ENCODE measurements at regions not wholly inside any gene's neighbourhood (a gene's known extent, or its start where the extent isn't known, plus 50 kb on each side); places are given as distances from the start of the nearest gene placed in this dataset.

DNA sequence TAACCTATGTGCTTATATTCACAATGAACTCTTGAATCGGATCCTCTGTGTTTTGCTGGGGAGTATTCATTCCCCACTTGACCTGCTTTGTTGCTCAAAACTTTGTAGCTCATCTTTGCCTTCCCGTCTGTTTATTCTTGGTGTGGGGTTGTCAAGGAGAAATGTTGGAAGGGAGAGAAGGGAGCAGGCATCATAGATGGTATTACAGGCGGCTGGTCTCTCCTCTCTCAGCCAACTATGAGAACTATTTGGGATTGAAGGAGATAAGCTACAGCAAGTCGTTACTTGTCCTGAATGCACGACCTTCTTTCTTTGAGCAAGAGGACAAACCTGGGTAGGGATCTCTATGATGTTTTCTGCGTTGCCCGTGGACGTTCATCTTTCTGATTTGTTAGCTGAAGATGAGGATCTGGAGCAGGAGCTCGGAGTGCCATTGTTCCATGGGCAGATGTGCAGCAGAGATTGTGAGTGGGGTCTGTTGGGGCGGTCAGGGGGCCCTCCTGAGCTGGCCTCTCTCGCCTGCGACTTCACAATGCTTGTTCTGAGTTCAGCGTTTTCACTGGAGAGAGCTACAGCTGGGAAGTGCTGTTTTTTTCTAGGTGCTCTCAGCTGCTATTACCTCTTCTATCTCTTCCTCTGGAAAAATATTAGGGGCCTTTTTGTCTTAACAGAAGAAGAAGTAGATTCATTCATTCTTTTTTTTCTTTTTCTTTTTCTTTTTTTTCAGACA is 126.9 kb upstream of the KLF6 start:
- no peak for DNase-seq (ENCODE audit: extremely low spot score, unreplicated experiment)

DNA sequence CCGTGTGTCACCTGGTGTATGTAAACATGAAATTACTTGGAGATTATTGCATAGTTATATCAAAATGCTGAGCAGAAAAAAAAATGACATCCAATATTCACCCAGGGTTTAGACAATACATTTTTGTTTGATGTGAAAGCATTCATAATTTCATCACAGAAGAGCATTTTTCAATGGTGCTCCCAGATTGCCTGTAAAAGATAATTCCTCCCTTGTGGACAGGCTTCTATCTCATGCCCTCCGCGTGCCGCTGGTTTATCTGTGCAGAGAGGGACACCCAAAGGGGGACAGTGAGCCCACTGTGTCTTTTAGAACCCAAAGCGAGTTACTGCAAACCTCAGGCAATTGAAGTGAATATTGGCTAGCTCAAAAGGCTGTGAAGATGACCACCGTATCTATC is 126.2 kb upstream of the KLF6 start:
- H3K4me1 Mint-ChIP-seq (ENCODE audit: unreplicated experiment): peaks cover 12% of the 10 kb centered on the region
- H3K9me3 Mint-ChIP-seq (ENCODE audit: unreplicated experiment): no peaks in the 10 kb centered on the region
- no peaks in the 10 kb centered on the region for H3K27me3 Mint-ChIP-seq (ENCODE audit: unreplicated experiment)
- no peak for DNase-seq (ENCODE audit: extremely low spot score, unreplicated experiment)
- TF ChIP-seq, protein P1, sequence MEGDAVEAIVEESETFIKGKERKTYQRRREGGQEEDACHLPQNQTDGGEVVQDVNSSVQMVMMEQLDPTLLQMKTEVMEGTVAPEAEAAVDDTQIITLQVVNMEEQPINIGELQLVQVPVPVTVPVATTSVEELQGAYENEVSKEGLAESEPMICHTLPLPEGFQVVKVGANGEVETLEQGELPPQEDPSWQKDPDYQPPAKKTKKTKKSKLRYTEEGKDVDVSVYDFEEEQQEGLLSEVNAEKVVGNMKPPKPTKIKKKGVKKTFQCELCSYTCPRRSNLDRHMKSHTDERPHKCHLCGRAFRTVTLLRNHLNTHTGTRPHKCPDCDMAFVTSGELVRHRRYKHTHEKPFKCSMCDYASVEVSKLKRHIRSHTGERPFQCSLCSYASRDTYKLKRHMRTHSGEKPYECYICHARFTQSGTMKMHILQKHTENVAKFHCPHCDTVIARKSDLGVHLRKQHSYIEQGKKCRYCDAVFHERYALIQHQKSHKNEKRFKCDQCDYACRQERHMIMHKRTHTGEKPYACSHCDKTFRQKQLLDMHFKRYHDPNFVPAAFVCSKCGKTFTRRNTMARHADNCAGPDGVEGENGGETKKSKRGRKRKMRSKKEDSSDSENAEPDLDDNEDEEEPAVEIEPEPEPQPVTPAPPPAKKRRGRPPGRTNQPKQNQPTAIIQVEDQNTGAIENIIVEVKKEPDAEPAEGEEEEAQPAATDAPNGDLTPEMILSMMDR (IDR thresholded peaks at IDR 0.05): no peak
- no peaks in the 10 kb centered on the region for H3K36me3 Mint-ChIP-seq (ENCODE audit: unreplicated experiment)
- H3K27ac Mint-ChIP-seq (ENCODE audit: unreplicated experiment): no peak overlapping the region
- H3K4me3 Mint-ChIP-seq (ENCODE audit: unreplicated experiment): no peak overlapping the region

More for the DNA sequence above, 126.9 kb upstream of the KLF6 start:
- H3K36me3 Mint-ChIP-seq (ENCODE audit: unreplicated experiment): no peaks in the 10 kb centered on the region
- H3K27me3 Mint-ChIP-seq (ENCODE audit: unreplicated experiment): no peaks in the 10 kb centered on the region
- TF ChIP-seq, protein P1 (IDR thresholded peaks at IDR 0.05): no peak
- no peak overlapping the region for H3K4me3 Mint-ChIP-seq (ENCODE audit: unreplicated experiment)
- H3K27ac Mint-ChIP-seq (ENCODE audit: unreplicated experiment): no peak overlapping the region
- H3K4me1 Mint-ChIP-seq (ENCODE audit: unreplicated experiment): peaks cover 6% of the 10 kb centered on the region
- H3K9me3 Mint-ChIP-seq (ENCODE audit: unreplicated experiment): no peaks in the 10 kb centered on the region

DNA sequence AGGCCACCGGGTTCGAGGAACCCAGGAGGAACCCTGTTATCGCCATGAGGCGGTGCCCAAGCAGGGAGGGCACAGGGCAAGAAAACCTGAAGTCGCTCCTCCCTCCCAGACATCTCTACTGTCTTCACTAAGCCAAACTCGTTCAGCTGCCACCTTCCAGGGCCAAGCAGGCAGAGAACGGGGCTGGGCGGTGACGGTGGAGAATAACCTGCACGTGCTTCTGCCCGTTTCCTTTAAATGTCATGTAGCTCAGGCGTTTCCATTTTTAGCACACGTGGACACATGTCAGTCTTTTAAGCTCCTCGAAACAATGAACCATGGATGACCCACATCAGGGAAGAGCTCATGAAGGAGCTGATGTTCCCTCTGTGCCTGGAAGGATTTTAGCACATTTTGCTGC is 124.3 kb upstream of the KLF6 start:
- Mint-ChIP-seq H3K4me1 (ENCODE audit: unreplicated experiment) (peaks cover 14% of the 10 kb centered on the region), H3K4me3 (ENCODE audit: unreplicated experiment) (no peak overlapping the region), H3K36me3 (ENCODE audit: unreplicated experiment) (no peaks in the 10 kb centered on the region), H3K27me3 (ENCODE audit: unreplicated experiment) (no peaks in the 10 kb centered on the region), H3K9me3 (ENCODE audit: unreplicated experiment) (no peaks in the 10 kb centered on the region), H3K27ac (ENCODE audit: unreplicated experiment) (no peak overlapping the region)
- DNase-seq (ENCODE audit: extremely low spot score, unreplicated experiment): no peak
- TF ChIP-seq, protein P1 (IDR thresholded peaks at IDR 0.05): no peak

- no peaks in the 10 kb centered on the region for H3K36me3 Mint-ChIP-seq (ENCODE audit: unreplicated experiment)
- DNase-seq (ENCODE audit: extremely low spot score, unreplicated experiment): no peak
- no peaks in the 10 kb centered on the region for H3K27me3 Mint-ChIP-seq (ENCODE audit: unreplicated experiment)
- TF ChIP-seq, protein P1 (IDR thresholded peaks at IDR 0.05): no peak
- no peak overlapping the region for H3K27ac Mint-ChIP-seq (ENCODE audit: unreplicated experiment)
- H3K9me3 Mint-ChIP-seq (ENCODE audit: unreplicated experiment): no peaks in the 10 kb centered on the region
- no peak overlapping the region for H3K4me3 Mint-ChIP-seq (ENCODE audit: unreplicated experiment)
- peaks cover 14% of the 10 kb centered on the region for H3K4me1 Mint-ChIP-seq (ENCODE audit: unreplicated experiment)
Measured at GRCh38 chr10:3908183-3908582, 123.2 kb upstream of the KLF6 start.

DNA sequence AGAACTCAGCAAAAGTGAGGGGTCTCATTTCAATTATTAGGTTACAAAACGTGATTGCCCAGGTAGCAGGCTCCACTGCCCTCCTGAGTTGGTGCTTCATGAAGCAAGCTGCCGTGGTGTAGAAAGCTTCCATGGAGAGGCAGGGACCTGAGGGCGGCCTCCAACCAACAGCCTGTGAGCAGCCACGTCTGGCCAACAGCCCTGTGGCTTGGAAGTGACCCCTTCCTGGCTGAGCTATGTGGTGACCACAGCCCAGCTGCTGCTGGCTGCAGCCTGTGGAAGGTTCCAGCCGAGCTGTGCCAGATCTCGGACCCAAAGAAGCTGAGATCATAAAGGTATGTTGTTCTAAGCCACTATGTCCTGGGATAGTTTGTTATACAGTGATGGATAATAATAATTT is 122.5 kb upstream of the KLF6 start:
- Mint-ChIP-seq H3K36me3 (ENCODE audit: unreplicated experiment) (no peaks in the 10 kb centered on the region), H3K27me3 (ENCODE audit: unreplicated experiment) (no peaks in the 10 kb centered on the region), H3K9me3 (ENCODE audit: unreplicated experiment) (no peaks in the 10 kb centered on the region), H3K4me3 (ENCODE audit: unreplicated experiment) (no peak overlapping the region), H3K4me1 (ENCODE audit: unreplicated experiment) (peaks cover 18% of the 10 kb centered on the region), H3K27ac (ENCODE audit: unreplicated experiment) (peak overlapping the region; percentile 83)
- no peak for DNase-seq (ENCODE audit: extremely low spot score, unreplicated experiment)
- TF ChIP-seq, protein P1 (IDR thresholded peaks at IDR 0.05): no peak

All from osteocyte (in vitro differentiated cells).